ENCODE measurements at regions not wholly inside any gene's neighbourhood (a gene's known extent, or its start where the extent isn't known, plus 50 kb on each side); places are given as distances from the start of the nearest gene placed in this dataset.

GRCh38 chr12:64998371-64999147 is 122.5 kb downstream of the WIF1 start:
- no peak overlapping the region for H3K4me3 Mint-ChIP-seq
- POLR2A ChIA-PET (ENCODE audit: partially characterized antibody) = no interaction called here

GRCh38 chr12:64999148-64999425 is 122.0 kb downstream of the WIF1 start:
- H3K36me3 ChIP-seq (ENCODE audit: insufficient read depth, low read length) = no peaks in the 10 kb centered on the region
- no peaks in the 10 kb centered on the region for H3K4me1 ChIP-seq (ENCODE audit: insufficient read depth, low read length)
- no peaks in the 10 kb centered on the region for H3K4me1 Mint-ChIP-seq
- H3K36me3 Mint-ChIP-seq = no peaks in the 10 kb centered on the region
- no peaks in the 10 kb centered on the region for H3K9me3 ChIP-seq (ENCODE audit: control insufficient read depth in 1 of 2, low read length in 2 of 2)
- ChIA-PET CTCF (ENCODE audit: partially characterized antibody) (no interaction called here), POLR2A (ENCODE audit: partially characterized antibody) (no interaction called here)
- H3K4me3 ChIP-seq (ENCODE audit: low read length in 2 of 2) = no peak overlapping the region
- H3K4me3 Mint-ChIP-seq = no peak overlapping the region
- peaks cover 11 to 19% of the 10 kb centered on the region in 2 donors for H3K27me3 Mint-ChIP-seq
- no peak overlapping the region for H3K27ac Mint-ChIP-seq
- H3K9me3 Mint-ChIP-seq = peaks cover 0 to 6% (median 3%) of the 10 kb centered on the region in 8 donors
- intact Hi-C loops (cut with micrococcal nuclease) = no loop called here
- no peak overlapping the region for H3K27ac ChIP-seq (ENCODE audit: low read depth, low read length)
- peaks cover 5% of the 10 kb centered on the region for H3K27me3 ChIP-seq (ENCODE audit: insufficient read depth, low read length)
- no peak for DNase-seq

More at GRCh38 chr12:64998371-64999147, 122.5 kb downstream of the WIF1 start:
- CTCF ChIA-PET (ENCODE audit: partially characterized antibody) = no interaction called here
- peaks cover 11 to 19% of the 10 kb centered on the region in 2 donors for H3K27me3 Mint-ChIP-seq
- Histone ChIP-seq H3K27me3 (ENCODE audit: insufficient read depth, low read length) (peaks cover 5% of the 10 kb centered on the region), H3K27ac (ENCODE audit: low read depth, low read length) (no peak overlapping the region), H3K4me1 (ENCODE audit: insufficient read depth, low read length) (no peaks in the 10 kb centered on the region), H3K4me3 (ENCODE audit: low read length in 2 of 2) (no peak overlapping the region), H3K9me3 (ENCODE audit: control insufficient read depth in 1 of 2, low read length in 2 of 2) (no peaks in the 10 kb centered on the region), H3K36me3 (ENCODE audit: insufficient read depth, low read length) (no peaks in the 10 kb centered on the region)
- no peak overlapping the region for H3K27ac Mint-ChIP-seq
- intact Hi-C loops (cut with micrococcal nuclease) = no loop called here
- DNase-seq = no peak
- H3K9me3 Mint-ChIP-seq = peaks cover 0 to 6% (median 3%) of the 10 kb centered on the region in 8 donors
- H3K4me1 Mint-ChIP-seq = no peaks in the 10 kb centered on the region
- H3K36me3 Mint-ChIP-seq = no peaks in the 10 kb centered on the region
